ENCODE measurements at regions not wholly inside any gene's neighbourhood (a gene's known extent, or its start where the extent isn't known, plus 50 kb on each side); places are given as distances from the start of the nearest gene placed in this dataset.
"Not testable (repeated sequence)": the region's sequence is repeated elsewhere in the genome, so short reads cannot be mapped to it uniquely, and the experiment has no call there.

GRCh38 chr16:32003819-32004218 lies 130.2 kb downstream of the ZNF267 start:
- H3K36me3 ChIP-seq (ENCODE audit: insufficient read depth in 1 of 2, low read depth in 1 of 2); ATAC-seq; H3K27me3 ChIP-seq (ENCODE audit: insufficient read depth in 3 of 3, low read length in 2 of 3); DNase-seq; H3K4me1 ChIP-seq; H3K27ac ChIP-seq; intact Hi-C loops (cut with DNase I); H3K9me3 ChIP-seq; H3K4me3 ChIP-seq: not testable (repeated sequence)
- WGBS, 3 donors, result 77 to 89% (median 81%) methylated on average over 4 to 6 of the region's 7 CpGs

GRCh38 chr16:32038783-32039496 lies 165.3 kb downstream of the ZNF267 start:
- H3K27ac ChIP-seq; H3K9me3 ChIP-seq; H3K36me3 ChIP-seq (ENCODE audit: insufficient read depth in 1 of 2, low read depth in 1 of 2); ATAC-seq; intact Hi-C loops (cut with DNase I); H3K4me1 ChIP-seq; H3K27me3 ChIP-seq (ENCODE audit: insufficient read depth in 3 of 3, low read length in 2 of 3); DNase-seq; H3K4me3 ChIP-seq: not testable (repeated sequence)
- 60 to 84% (median 64%) methylated on average over 3 to 9 of the region's 10 CpGs for WGBS, 3 donors

- H3K4me1 ChIP-seq; DNase-seq; intact Hi-C loops (cut with DNase I); ATAC-seq; H3K4me3 ChIP-seq; H3K27ac ChIP-seq; H3K36me3 ChIP-seq (ENCODE audit: insufficient read depth in 1 of 2, low read depth in 1 of 2); H3K27me3 ChIP-seq (ENCODE audit: insufficient read depth in 3 of 3, low read length in 2 of 3); H3K9me3 ChIP-seq: not testable (repeated sequence)
- no CpG with 5 or more reads among the region's 10 CpGs for WGBS, 3 donors
These were observed 166.3 kb downstream of the ZNF267 start for GRCh38 chr16:32039919-32040318.

- H3K9me3 ChIP-seq; intact Hi-C loops (cut with DNase I); DNase-seq; H3K4me1 ChIP-seq; H3K27ac ChIP-seq; ATAC-seq; H3K36me3 ChIP-seq (ENCODE audit: insufficient read depth in 1 of 2, low read depth in 1 of 2); H3K27me3 ChIP-seq (ENCODE audit: insufficient read depth in 3 of 3, low read length in 2 of 3); H3K4me3 ChIP-seq: not testable (repeated sequence)
- 27 to 31% (median 29%) methylated on average over 11 to 13 of the region's 13 CpGs for WGBS, 3 donors
These were observed 187.0 kb upstream of the TP53TG3D start for GRCh38 chr16:32066016-32066651.

GRCh38 chr16:32071586-32071985 lies 181.5 kb upstream of the TP53TG3D start:
- H3K27me3 ChIP-seq (ENCODE audit: insufficient read depth in 3 of 3, low read length in 2 of 3); H3K4me1 ChIP-seq; H3K9me3 ChIP-seq; DNase-seq; intact Hi-C loops (cut with DNase I); H3K4me3 ChIP-seq; H3K27ac ChIP-seq; H3K36me3 ChIP-seq (ENCODE audit: insufficient read depth in 1 of 2, low read depth in 1 of 2); ATAC-seq: not testable (repeated sequence)
- WGBS, 3 donors, result no CpG with 5 or more reads among the region's 3 CpGs

- DNase-seq; H3K27ac ChIP-seq; H3K9me3 ChIP-seq; H3K4me1 ChIP-seq; H3K4me3 ChIP-seq; ATAC-seq; intact Hi-C loops (cut with DNase I); H3K27me3 ChIP-seq (ENCODE audit: insufficient read depth in 3 of 3, low read length in 2 of 3); H3K36me3 ChIP-seq (ENCODE audit: insufficient read depth in 1 of 2, low read depth in 1 of 2): not testable (repeated sequence)
- WGBS, 3 donors, result 32 to 45% (median 43%) methylated on average over 8 to 14 of the region's 15 CpGs
These were observed 169.2 kb upstream of the TP53TG3D start for GRCh38 chr16:32083891-32084290.

- intact Hi-C loops (cut with DNase I); H3K9me3 ChIP-seq; ATAC-seq; H3K4me3 ChIP-seq; H3K27me3 ChIP-seq (ENCODE audit: insufficient read depth in 3 of 3, low read length in 2 of 3); H3K27ac ChIP-seq; H3K4me1 ChIP-seq; DNase-seq; H3K36me3 ChIP-seq (ENCODE audit: insufficient read depth in 1 of 2, low read depth in 1 of 2): not testable (repeated sequence)
- 10 to 25% (median 12%) methylated on average over 27 to 74 of the region's 86 CpGs for WGBS, 3 donors
These were observed 168.3 kb upstream of the TP53TG3D start for GRCh38 chr16:32084656-32085401.

- intact Hi-C loops (cut with DNase I); H3K36me3 ChIP-seq (ENCODE audit: insufficient read depth in 1 of 2, low read depth in 1 of 2); H3K27ac ChIP-seq; H3K4me1 ChIP-seq; DNase-seq; ATAC-seq; H3K9me3 ChIP-seq; H3K27me3 ChIP-seq (ENCODE audit: insufficient read depth in 3 of 3, low read length in 2 of 3): not testable (repeated sequence)
- 7 to 13% (median 8%) methylated on average over 38 to 60 of the region's 65 CpGs for WGBS, 3 donors
- peak overlapping the region; percentile 43 for H3K4me3 ChIP-seq
These were observed 167.5 kb upstream of the TP53TG3D start for GRCh38 chr16:32085438-32086141.

- H3K36me3 ChIP-seq (ENCODE audit: insufficient read depth in 1 of 2, low read depth in 1 of 2), result not testable (repeated sequence)
- 9 to 14% (median 9%) methylated on average over 34 to 45 of the region's 45 CpGs for WGBS, 3 donors
- peak overlapping the region; percentile 62 for H3K4me3 ChIP-seq
These were observed 137.5 kb upstream of the TP53TG3D start for GRCh38 chr16:32115562-32115961.

More at GRCh38 chr16:32115562-32115961, 137.5 kb upstream of the TP53TG3D start:
- ATAC-seq; H3K27me3 ChIP-seq (ENCODE audit: insufficient read depth in 3 of 3, low read length in 2 of 3); intact Hi-C loops (cut with DNase I); H3K4me1 ChIP-seq; H3K9me3 ChIP-seq; H3K27ac ChIP-seq: not testable (repeated sequence)
- peak; percentile 7 to 31 for DNase-seq
